Heart left ventricle (tissue), 13 donors: ENCODE measurements at regions not wholly inside any gene's neighbourhood (a gene's known extent, or its start where the extent isn't known, plus 50 kb on each side); places are given as distances from the start of the nearest gene placed in this dataset.

Source experiments
- POLR2A ChIP-seq, 2 donors: fragments of 450-650 bp; IDR thresholded peaks; one replicate each; pipeline ENCODE4 v1.6.1; 2017; ENCODE audit warnings: antibody characterized with exemption in 2 of 2, mild to moderate bottlenecking in 2 of 2, moderate library complexity in 2 of 2
- TF ChIP-seq, protein P1 (sequence below), 12 donors: fragments of 200-600 bp; sonication (generic) in 4 of 12; IDR thresholded peaks; one replicate each; pipeline versions ENCODE4 v1.5.0 to v1.8.0; 2018 to 2022; ENCODE audit warnings: antibody characterized with exemption in 12 of 12, mild to moderate bottlenecking in 5 of 12
- donor health status: ischemic (EF 13 %, LVEDD 7.1; RV severe dilation, severe dysfunction).
- donor health status: DM: no; HTN: yes; CAD: no.
- donor health status: DM: no; HTN: no; CAD: no.
- donor health status: ischemic (EF 25% LVEDD 6.9; RV normal size, moderate dysfunction).
- donor health status: ischemic (EF 25% LVEDD 5.7; RV mildly dilated, moderate dysfunction).
- donor health status: ischemic (EF 35%, LVEDD 5.7; RV mildly dilated, moderate dysfunction).
- donor health status: nonischemic (EF 11% LVEDD 7.7; RV severe dilation, severe dysfunction).
- donor health status: DM: yes; HTN: yes; CAD: no.
- donor health status: PGD.
- donor health status: ischemic (EF 29% LVEDD 5.4; RV normal size, mild dysfunction).
- donor health status: nonischemic (EF 23%, LVEDD 6.1; RV moderate dilation, normal function).

DNA sequence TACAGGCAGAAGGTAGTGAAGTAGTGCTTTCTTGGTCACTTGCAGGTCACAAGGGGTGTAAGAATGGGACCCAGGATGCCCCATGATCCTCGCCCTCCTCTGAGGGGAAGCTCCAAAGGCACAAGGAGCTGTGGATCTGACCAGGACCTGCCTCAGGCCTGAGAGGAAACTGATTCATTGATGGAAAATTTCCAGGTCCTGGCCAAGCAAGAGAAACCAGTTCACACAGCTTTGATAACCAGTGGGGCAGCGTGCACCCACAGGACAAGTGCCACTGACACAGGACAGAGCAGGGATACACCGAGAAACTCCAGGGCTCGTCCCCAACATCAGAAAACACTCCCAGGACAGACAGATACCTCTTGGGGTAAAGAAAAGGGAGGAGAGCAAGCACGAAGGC, 177.1 kb downstream of the RBM26 start:
- TF ChIP-seq, protein P1, sequence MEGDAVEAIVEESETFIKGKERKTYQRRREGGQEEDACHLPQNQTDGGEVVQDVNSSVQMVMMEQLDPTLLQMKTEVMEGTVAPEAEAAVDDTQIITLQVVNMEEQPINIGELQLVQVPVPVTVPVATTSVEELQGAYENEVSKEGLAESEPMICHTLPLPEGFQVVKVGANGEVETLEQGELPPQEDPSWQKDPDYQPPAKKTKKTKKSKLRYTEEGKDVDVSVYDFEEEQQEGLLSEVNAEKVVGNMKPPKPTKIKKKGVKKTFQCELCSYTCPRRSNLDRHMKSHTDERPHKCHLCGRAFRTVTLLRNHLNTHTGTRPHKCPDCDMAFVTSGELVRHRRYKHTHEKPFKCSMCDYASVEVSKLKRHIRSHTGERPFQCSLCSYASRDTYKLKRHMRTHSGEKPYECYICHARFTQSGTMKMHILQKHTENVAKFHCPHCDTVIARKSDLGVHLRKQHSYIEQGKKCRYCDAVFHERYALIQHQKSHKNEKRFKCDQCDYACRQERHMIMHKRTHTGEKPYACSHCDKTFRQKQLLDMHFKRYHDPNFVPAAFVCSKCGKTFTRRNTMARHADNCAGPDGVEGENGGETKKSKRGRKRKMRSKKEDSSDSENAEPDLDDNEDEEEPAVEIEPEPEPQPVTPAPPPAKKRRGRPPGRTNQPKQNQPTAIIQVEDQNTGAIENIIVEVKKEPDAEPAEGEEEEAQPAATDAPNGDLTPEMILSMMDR (IDR thresholded peaks at IDR 0.05) = no peak
- TF ChIP-seq POLR2A (IDR thresholded peaks at IDR 0.05) = no peak
